ENCODE measurements at regions not wholly inside any gene's neighbourhood (a gene's known extent, or its start where the extent isn't known, plus 50 kb on each side); places are given as distances from the start of the nearest gene placed in this dataset.
"Not testable (repeated sequence)": the region's sequence is repeated elsewhere in the genome, so short reads cannot be mapped to it uniquely, and the experiment has no call there.

DNA sequence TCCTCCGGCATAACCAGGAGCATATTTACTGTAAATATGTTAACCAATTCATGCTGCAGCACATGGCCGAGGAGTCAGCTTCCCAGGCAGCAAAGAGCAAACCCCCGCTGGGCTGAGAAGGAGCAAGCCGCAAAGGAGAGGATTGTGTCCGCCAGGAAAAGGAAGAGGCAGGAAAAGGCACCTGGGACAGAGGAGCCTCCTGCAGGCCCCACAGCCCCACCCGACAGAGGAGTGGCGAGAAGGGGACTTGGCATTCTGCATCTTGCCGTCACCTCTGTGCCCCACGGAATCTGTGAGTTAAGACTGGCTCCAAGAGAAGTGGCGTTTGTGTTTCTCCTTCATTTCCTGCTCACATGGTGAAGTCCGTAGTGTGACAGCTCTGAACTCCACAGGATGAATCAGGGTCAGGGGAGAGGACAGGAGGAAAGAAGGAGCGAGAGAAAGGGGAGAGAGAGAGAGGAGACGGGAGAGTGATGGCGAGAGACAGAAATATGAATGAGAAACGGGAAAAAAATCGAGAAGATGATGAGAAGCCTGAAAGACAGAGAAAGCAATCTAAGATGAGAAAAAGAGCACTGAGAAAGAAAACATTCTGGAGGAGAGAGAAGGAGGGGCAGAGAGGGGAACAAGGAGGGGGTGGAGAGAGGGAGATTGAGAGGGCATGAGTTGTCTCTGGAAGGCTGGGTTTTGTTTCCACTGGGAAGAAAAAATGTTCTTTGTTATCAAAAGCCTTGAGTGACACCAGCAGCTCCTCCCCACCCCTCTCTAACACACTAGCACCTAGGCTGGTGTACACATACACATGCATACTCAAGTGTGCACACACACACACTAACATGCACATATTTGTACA lies 489.6 kb downstream of the MN1 start:
- no peak for DNase-seq (ENCODE audit: low read depth in 2 of 2)

DNA sequence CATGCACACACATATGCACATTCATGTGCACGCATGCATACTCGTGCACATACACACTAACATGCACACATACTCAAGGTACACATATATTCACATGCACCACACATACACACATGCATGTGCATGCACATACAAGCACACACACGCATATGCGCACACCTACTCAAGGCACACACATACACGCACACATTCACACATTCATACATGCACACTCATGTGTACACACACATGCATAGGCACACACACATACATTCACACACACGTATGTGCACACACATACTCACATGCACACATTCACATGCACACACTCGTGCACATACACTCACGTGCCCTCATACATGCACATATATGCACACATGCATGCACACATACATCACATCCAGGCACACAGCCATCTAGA lies 489.0 kb downstream of the MN1 start:
- no peak for DNase-seq (ENCODE audit: low read depth in 2 of 2)

DNA sequence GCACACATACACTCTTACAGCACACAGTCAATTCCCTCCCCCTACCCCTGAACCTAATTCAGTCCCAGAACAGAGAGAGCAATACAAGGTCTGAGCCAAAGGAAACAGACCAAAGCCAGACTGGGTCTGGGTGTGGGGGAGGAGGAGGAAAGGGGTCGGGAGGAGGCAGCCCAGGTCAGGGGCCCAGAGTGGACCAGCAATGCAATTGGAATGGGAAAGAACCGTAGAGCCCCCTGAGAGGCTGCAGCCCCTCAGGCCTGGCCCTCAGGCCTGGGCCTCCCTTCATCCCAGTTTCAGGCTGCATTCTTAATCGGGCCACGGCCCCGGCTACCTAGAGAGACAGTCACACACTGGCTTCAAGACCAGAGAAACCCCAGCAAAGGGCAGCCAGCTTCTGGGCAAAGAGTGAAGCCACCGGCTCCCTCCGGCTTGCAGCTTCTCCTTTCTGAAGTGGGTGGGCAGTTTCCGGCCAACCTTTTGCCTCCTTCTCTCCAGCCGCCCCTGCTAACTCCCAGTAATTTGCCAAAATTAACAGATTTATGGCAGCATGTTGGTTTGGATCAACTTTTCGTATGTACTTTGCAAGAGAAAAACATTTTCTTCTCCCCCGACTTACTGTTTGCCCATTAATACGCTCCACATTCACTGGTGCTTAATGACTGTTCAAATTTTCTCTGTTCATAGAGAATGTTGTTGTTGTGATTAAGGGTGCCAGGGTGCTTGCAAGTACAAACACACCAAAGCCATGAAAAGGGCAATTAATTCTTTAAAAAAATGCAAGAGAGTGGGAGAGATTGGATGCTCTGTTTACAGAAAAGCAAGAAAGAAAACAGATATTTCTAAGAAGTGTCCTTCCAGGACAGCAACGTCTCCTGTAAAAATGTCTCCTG lies 488.3 kb downstream of the MN1 start:
- no peak for DNase-seq (ENCODE audit: low read depth in 2 of 2)

DNA sequence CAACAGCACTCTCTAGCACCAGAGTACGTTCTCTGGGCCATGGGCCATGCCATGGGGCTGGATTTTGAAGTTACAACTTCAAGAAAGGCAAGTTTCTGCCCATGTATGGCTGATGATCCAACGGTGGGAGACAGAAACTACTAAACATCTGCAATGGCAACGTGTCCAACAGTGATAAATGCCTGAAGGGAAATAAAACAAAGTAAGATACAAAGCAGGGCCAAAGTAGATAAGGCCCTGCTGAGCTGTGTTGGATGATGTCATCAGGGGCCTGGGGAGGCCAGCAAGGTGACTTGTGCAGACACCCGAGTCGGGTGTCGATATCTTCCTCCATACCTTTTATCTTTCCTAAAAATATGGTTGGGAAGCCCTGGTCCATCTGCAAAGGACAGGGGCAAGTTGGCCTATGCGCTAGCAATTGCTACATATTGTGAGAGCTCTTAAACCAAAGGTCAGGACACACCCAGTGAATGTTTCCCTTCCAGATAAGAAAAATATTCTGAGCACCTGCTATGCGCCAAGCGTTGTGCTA lies 487.2 kb downstream of the MN1 start:
- DNase-seq (ENCODE audit: low read depth in 2 of 2): no peak

DNA sequence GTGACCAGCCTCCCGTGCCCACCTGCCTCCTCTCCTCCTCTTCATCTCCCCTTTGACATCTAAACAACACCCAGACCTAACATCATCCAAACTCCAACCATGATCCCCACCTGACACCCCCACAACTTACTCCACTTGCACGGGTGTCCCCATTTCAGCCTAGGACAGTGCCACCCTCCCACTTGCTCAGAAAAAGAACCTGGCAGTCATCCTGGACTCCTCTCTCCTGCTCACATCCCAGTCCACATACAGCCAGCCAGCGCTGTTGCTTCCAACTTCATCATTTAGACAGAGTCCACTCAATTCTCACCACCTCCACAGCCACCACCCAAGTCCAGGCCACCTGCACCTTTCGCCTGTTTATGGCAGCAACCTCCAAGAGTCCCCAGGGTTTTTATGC lies 485.7 kb downstream of the MN1 start:
- no peak for DNase-seq (ENCODE audit: low read depth in 2 of 2)

DNA sequence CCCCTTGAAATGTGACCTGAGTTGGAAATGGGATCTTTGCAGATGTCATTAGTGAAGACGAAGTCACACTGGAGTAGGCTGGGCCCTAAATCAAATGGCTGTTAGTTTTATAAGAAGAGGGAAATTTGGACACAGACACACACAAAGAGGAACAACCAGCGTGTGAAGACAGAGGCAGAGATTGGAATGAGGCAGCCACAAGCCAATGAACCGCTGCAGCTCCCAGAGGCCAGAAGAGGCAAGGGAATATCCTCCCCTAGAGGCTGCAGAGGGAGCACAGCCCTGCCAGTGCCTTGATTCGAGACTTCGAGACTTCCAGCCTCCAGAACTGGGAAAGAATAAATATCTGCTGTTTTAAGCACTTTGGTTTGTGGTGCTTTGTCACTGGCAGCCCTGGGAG lies 484.5 kb downstream of the MN1 start:
- no peak for DNase-seq (ENCODE audit: low read depth in 2 of 2)

DNA sequence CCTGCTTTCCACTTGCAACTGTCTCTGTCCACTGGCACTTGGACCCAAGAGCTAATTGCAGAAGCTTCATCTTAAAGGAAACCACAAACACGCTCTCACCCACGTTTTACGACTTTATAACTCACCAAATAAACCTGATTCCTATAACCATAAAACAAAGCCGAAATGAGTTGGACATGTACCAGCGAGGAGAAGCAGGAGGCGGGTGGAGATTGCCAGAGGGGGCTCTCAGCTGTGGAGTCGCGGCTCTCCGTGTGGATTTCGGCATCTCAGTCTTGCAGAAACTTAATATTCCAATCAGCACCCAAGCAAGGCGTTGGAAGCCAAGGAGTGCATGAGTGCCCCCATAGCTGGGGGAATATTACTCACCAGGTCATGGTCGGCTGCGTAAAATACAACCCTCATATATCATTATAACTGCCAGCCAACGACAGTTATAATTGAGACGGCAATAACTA lies 483.6 kb downstream of the MN1 start:
- no peak for DNase-seq (ENCODE audit: low read depth in 2 of 2)

DNA sequence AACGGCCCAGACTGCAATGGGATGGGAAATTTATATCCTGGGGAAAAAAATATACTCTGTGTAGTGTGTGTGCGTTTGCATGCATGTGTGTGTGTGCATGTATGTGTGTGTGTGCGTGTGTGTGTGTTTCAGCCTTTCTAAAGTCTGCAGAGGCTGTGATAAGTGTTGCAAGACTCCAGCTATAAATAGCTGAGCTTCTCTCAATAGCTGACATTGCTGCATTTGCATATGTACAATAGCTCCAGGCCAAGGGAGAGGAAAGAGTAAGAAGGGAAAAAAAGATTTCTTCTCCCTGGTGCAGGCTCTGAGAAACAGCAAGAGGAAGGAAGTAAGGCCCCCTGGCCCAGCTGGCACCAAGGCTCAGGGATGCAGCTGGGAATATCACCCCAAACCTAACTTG lies 483.0 kb downstream of the MN1 start:
- DNase-seq (ENCODE audit: low read depth in 2 of 2): no peak

DNA sequence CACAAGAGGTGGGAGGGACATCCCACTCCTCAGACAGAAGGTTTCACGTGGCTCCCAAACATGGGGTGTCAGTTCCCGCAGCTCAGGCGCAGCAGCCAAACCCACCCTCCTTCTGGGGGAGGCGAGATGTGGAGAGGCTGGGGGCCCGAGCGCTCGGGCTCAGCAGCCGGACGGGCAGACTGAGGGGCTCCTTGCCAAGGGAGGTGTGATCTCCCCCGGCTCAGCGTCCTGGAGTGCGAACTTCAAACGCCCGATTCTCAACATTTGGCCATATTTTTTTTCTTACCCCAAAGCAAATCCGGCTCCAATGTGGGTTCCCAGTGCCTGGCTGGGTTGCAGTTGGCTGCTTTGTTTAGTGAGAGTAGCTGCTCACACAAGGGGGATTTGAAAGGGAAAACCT lies 477.9 kb downstream of the MN1 start:
- no peak for DNase-seq (ENCODE audit: low read depth in 2 of 2)

DNA sequence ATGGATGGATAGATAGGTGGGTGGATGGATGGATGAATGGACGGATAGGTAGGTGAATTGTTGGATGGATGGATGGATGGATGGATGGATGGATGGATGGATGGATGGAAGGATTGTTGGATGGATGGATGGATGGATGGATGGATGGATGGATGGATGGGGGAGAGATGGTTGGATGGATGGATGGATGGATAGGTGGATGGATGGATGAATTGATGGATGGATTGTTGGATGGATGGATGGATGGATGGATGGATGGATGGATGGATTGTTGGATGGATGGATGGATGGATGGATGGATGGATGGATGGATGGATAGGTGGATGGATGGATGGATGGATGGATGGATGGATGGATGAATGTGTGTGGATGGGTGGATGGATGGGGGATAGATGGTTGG lies 476.6 kb downstream of the MN1 start:
- DNase-seq (ENCODE audit: low read depth in 2 of 2): not testable (repeated sequence)

DNA sequence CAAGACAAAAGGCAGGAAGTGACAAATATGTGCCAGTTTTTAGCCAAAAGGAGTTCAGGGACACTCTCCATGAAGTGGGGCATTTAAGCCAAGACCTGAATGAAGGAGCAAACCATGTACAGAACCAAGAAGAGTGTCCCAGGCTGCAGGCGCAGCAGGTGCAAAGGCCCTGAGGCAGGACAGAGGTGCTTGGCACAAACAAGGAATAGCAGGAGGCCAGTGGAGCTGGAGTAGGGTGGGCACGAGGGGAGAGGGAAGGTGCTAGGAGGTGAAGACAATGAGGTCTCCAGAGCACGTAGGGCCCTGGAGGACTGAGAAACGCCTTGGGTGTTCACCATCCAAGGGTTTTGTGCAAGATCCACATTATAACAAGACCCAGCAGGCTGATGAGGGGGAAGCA lies 474.1 kb downstream of the MN1 start:
- DNase-seq (ENCODE audit: low read depth in 2 of 2): no peak

DNA sequence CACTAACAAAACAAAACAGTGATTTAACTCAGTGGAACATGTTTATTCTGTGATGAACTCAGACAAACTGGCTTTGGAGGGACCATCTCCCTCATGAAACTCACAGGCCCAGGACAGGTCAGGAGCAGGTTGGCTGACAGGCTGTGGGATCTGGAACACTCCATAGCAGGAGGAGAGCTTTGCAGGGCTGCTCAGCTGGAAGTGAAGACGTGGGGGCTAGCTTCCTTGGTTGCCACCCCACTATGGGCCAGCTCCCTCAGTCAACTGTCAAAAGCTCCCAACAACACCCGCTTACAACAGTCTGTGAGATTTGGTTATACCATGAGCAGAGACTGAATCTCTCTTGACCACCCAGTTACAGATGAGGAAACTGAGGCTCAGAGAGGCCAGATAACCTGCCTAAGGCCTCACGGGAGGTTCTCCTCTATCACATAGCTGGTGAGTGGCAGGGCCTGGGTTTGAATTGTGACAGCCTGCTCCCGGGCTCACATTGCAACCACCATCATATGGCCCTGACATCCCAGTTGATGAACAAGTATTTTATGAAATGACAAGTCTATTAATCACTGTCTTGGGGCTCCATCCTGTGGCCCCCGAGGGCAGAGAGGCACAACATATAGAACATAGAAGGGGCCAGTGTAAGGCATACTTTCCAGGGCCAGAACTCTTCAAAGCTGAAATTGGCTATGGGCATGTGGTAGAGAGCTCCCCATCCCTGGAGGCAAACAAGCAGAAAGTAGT lies 473.4 kb downstream of the MN1 start:
- DNase-seq (ENCODE audit: low read depth in 2 of 2): no peak

DNA sequence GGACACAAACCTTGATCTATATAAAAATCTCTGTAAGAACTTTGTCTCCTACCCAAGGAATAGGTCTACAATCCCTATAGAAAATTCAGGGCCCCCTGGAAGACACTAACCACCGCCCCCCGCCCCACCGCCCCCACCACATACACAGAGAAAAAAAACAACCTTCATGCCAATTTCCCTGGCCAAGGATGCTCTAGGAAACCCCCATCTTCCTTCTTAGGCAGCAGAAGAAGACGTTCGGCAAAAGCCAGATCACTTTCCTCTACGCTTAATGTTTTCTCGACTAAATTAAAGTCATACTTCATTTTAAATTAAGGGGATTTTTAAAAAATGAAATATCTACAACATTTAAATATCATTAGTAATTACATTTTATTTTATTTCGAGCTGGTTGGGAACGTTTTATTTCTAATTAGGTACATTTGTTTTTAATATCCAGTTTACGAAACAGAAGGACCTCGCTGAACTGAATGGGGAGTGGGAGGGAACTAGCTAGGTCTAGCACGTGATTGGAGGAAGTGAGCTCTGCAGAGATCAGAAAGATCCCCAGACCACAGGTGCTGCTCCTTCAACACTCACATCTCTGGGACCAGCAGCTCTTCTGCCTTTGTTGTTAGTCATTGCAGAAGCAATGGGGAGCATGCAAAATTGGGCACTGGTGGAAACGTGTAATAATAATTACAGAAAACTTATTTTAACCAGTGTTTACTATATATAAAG lies 472.3 kb downstream of the MN1 start:
- no peak for DNase-seq (ENCODE audit: low read depth in 2 of 2)

DNA sequence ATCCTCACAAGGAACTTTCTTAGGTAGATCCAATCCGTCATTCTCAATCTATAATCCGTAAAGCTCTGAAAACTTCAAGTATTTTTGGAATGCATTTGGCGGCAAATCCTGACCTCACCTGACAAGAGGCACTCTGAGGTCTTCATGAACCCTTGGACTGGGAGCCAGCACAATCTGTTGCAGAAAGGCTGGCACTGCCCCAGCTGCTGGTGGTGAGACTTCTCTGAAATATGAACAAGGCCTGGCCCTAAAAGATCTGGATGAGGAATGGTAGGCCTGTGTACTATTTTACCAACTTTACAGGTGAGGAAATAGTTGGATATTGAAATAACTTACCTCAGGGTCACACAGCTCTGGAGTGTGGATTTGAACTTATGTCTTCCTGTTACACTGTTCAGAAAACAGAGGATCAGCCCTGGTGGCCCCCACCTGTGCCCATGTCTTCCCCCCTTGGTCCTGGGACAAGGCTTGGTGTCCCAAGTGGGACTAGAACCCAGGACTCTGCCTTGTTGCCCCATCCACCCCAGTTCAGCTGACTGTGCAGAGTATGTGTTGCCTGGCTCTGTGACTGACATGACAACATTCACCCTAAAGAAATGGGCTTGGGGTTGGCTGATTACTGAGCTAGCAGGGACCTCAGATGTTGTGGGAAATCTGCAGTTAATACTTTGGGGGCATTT lies 471.4 kb downstream of the MN1 start:
- no peak for DNase-seq (ENCODE audit: low read depth in 2 of 2)

DNA sequence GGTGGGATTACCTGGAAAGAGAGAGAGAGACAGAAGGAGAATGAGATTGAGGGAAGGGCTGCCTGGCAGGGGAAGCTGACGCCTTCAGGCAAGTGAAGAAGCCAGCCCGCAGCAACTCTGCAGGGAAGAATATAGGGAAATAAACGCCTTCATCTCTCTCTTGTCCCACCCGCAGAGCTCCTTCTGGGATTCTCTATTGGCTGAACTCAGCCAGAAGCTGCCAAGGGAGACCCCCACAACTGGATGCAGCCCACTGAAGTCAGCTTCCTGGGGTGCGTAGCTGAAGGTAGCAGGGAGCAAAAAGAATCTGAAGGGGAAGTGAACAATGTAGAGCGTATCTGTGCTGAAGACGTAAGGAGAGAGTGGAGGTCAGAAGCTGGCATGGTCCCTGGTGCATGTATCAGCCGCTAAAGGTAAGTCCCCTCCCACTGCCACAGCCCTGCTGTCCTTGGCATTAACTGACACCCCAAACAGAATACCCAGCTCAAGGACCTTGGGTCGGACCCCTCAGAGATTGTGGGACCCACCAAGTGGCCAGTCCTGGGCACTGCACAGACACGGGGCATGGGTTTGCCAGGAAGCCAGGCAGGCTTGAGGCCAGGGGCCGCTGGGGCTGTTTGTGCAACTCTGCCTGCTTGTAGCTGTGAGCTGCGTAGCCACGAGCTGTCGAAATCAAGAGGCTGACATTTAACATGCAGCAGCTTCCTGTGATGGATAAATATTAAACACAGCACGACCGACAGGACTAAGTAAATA lies 469.9 kb downstream of the MN1 start:
- DNase-seq (ENCODE audit: low read depth in 2 of 2): no peak

DNA sequence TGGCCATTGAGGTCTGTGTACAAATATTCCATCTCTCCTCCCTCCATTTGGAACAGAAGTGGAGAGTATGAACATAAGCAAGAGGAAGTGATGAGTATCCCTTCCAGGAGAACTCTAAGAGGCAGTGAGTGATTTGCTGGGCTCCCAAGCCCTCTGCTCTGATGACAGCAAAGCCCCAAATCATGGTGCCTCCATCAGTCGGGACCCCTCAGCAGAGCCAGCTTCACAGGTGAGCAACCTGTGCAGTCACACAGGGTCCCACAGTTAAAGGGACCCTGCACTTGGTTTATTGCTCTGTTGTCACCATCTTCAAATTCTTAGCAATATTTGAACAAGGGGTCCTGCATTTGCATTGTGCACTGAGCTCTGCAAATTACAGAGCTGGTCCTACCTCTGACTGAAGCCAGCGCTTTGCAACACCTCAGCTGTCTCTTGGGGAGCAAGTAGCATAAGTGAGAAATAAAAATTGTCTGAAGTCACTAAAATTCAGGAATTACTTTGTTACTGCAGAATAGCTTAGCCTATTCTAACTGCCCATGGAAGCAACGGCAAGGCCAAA lies 466.4 kb downstream of the MN1 start:
- DNase-seq (ENCODE audit: low read depth in 2 of 2): no peak

DNA sequence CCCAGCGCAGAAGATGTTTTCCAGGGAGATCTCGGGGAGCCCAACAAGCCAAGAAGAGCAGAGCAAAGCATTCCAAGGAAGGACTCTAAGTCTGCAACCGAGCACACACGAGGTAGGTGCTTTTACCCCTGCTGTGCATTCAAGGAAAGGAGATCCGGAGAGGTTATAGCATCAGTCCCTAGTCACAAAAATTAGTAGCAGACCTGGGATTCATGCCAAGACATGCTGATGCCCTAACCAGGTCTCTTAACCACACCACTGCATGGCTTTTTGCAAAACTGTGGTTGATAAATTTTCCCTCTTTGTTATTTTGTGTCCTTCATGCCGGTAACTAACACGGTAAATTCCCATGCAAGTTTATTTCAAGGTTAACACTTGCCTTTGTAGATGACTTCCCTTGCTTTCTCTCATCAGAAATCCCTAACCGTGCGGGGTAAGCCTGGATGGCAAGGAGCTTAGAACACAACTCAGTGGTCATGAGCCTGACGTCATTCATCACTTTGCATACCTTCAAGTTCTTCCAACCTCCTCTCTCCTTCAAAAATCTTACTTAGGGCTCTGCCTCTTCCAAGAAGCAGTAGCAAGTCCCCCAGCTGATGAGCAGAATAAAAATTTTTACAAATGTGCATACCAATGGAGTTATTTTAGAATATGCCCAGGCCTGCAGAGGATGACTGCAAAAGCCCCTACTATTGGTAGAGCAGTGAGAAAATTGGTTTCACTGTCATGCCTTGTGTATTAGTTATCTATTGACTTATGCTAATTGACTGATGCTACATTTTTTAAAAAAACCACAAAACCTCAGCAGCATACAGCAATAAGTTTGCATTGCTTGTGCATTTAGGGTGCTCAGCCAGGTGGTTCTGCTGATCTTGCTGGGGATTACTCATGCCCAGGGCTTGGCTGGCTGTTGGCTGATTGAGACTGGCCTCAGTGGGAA lies 465.1 kb downstream of the MN1 start:
- no peak for DNase-seq (ENCODE audit: low read depth in 2 of 2)

DNA sequence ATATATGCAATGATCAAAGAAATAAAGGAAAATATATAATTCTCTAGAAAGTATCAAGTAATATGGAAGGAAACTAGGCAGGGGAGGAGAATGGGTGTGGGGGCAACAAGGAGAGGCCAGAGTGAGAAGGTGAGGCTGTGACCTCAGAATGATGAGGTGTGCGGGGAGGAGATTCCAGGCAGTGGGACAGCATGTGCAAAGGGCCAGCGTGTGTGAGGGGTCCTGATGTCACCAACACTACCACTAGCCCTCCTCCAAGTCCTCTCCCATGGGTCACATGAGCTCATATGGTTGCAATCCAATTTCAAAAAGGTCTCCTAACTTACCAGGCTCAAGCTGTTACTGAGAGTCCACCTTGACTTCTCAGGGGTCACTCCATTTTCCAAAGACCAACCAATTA lies 463.9 kb downstream of the MN1 start:
- no peak for DNase-seq (ENCODE audit: low read depth in 2 of 2)

DNA sequence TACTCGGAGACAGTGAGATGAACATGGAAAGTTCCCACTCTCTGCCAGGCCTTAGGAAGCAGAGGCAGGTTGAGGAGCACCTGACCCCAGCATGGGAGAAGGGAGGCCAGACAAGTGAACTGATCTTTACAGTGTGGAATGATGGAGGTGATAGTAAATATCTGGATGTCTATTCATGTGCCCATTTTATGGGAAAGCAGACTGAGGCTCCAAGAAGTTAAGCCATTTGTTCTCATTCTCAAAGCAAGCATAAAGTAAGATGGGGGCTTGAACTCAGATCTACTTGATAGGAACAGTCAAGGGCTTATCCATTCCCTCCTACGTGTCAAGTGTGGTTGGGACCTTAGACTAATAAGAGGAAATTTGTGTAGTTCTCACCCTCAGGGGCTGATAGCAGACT lies 461.5 kb downstream of the MN1 start:
- no peak for DNase-seq (ENCODE audit: low read depth in 2 of 2)

Measured in stimulated activated CD4-positive, alpha-beta T cell treated with anti-CD3 and anti-CD28 coated beads, Interleukin-1b, Interleukin-23, amount 100 ng/mL, for 4 hours (primary cell).